GM12873 (cell line): ENCODE measurements at regions not wholly inside any gene's neighbourhood (a gene's known extent, or its start where the extent isn't known, plus 50 kb on each side); places are given as distances from the start of the nearest gene placed in this dataset.

Source experiments
- TF ChIP-seq, protein P1 (sequence below): IDR thresholded peaks from 2 replicates; pipeline ENCODE4 v1.5.1; 2012; ENCODE audit warnings: low read depth, mild to moderate bottlenecking, moderate library complexity, low read length, control low read depth; ENCODE audit not compliant: insufficient read depth; ENCODE audit errors: missing control alignments

DNA sequence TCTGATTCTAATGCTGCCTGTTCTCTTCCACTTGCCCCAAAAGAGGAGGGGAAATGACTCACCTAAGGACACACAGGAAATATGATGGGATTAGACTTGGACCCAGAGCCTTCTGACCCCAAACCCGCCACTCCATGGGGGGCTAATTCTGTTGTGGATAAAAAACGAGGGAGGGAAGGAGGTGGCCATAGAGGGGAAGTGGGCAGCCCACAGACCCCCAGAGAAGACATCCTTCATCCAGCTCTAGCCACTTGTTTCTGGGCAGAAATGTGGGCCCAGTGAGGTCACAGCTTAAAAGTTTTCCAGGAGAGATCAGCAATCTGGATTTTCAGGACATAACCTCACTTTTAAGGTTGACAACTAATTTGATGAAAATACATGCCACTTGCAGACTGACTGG lies 202.1 kb downstream of the ANKRD60 start:
- TF ChIP-seq, protein P1, sequence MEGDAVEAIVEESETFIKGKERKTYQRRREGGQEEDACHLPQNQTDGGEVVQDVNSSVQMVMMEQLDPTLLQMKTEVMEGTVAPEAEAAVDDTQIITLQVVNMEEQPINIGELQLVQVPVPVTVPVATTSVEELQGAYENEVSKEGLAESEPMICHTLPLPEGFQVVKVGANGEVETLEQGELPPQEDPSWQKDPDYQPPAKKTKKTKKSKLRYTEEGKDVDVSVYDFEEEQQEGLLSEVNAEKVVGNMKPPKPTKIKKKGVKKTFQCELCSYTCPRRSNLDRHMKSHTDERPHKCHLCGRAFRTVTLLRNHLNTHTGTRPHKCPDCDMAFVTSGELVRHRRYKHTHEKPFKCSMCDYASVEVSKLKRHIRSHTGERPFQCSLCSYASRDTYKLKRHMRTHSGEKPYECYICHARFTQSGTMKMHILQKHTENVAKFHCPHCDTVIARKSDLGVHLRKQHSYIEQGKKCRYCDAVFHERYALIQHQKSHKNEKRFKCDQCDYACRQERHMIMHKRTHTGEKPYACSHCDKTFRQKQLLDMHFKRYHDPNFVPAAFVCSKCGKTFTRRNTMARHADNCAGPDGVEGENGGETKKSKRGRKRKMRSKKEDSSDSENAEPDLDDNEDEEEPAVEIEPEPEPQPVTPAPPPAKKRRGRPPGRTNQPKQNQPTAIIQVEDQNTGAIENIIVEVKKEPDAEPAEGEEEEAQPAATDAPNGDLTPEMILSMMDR = no peak

DNA sequence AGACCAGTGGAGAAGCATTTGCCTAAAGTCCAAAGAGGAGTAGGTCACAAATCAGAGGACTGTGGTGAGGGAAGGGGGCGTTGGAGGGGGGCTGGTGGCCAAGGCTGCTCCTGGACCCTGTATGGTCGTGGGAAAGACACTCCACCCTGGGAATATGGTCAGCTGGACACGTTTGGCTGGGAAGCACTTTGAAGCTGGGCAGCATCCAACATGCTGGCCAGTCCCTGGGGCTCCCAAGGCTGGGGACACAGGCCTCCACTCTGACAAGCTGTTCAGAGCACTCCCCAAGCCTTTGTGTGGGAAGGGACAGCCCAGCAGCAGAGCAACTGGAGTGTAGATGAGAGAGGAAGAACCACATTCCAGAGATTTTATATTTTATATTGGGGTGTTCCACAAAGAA lies 203.2 kb downstream of the ANKRD60 start:
- TF ChIP-seq, protein P1 = no peak

DNA sequence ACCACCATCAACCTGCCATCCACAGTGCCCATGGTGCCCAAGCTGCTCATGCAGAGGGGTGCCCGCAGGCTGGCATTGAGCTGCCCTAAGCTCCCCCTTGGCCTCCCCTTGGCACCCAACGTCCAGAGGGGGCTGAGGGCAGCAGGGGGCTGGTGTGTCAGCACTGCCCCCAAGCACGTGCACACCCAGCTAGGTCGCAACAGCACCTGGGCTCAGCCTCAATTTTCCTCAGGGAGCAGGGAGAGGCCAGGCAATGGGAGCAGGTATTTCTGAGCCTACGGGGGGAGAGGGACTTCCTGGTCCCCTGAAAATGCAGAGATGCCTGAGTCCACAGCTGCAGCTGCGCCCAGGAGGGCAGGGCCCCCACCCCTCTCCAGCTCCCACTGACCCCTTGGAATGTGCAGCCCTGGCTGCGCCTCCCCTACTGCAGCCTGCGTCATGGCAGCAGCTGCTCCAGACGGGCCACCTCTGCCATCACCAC lies 204.2 kb downstream of the ANKRD60 start:
- TF ChIP-seq, protein P1 = no peak

DNA sequence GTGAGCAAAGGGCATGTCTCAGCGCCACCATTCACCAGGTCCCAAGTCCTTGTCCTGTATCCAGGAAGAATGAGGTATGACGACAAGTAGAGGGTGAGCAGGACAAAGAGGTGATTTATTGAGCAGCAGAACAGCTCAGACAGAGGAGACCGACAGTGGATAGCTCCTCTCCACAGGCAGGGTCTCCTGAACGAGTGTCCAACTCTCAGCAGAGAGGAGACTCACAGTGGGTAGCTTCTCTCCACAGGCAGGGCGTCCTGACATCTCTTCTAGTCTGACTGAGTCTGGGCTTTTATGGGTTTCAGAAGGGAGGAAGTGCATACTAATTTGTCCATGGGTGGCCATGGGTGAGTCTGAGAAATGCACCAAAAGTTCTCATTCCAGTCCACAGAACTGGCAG lies 204.7 kb downstream of the ANKRD60 start:
- TF ChIP-seq, protein P1 = no peak

DNA sequence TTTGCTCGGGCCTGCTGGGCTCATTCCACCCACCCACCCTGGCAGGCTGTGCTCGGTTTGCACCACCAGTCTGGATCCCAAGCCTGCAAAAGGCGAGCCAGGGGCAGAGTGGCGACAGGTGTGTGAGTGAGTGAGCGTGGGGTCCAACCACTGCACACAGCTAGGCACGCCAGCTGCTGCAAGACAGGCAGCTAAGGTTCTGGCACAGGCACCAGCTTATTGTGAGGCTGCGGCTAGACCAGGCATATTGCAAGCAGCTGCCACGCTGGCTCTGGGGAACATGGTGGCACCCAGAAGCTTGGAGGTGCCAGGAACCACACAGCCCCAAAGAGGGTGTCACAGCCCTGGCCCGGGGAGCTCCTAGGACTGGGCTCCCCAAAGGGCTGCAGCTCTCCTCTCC lies 205.1 kb downstream of the ANKRD60 start:
- TF ChIP-seq, protein P1 = no peak

DNA sequence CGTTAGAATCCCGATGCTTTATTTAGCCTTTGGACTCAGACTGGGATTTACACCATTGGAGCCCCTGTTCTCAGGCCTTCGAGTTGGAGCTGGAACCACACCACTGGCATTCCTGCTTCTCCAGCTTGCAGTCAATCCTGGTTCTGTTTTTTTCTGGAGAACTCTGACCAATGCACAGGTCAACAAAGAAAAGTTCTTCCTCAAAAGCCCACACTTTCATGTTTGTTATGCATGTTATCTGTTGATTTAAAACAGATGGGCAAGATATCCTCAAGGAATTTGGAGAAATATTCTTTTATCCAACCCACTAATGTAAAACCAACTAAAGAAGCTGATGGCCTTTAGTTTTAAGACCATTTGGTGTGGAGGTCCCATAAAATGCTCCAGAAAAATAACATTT lies 205.7 kb downstream of the ANKRD60 start:
- TF ChIP-seq, protein P1 = no peak

DNA sequence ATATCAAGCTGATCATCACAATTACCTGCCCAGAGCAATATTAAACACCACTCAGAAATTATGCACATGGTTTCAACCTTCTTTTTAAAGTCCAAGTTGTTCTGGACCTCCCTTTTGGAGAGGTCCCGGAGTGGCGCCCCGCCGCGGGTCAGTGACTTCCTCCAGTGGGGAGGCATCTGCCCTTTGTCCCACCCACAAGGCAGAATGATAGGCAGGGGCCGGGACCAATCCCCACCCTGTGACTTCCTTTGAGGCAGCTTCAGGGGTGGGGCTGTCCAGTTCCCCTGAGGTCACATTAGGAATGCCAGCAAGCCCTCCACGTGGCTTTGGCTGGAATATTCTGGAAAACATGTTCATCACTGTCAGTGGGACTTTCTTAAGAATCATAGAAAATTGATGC lies 207.0 kb downstream of the ANKRD60 start:
- TF ChIP-seq, protein P1 = no peak
